NCI-H146 (cell line): ENCODE measurements at regions not wholly inside any gene's neighbourhood (a gene's known extent, or its start where the extent isn't known, plus 50 kb on each side); places are given as distances from the start of the nearest gene placed in this dataset.
"Not testable (repeated sequence)": the region's sequence is repeated elsewhere in the genome, so short reads cannot be mapped to it uniquely, and the experiment has no call there.

Source experiments
- DNase-seq: peaks from one replicate; lab custom pipeline; 2025; lab: John Stamatoyannopoulos, UW

- no peak for DNase-seq
These were observed 56.3 kb upstream of the USP6NL start for GRCh38 chr10:11667756-11668155.

- DNase-seq = no peak
These were observed 52.5 kb upstream of the USP6NL start for GRCh38 chr10:11663763-11664555.

- DNase-seq = not testable (repeated sequence)
These were observed 51.7 kb upstream of the USP6NL start for GRCh38 chr10:11663126-11663515.

DNA sequence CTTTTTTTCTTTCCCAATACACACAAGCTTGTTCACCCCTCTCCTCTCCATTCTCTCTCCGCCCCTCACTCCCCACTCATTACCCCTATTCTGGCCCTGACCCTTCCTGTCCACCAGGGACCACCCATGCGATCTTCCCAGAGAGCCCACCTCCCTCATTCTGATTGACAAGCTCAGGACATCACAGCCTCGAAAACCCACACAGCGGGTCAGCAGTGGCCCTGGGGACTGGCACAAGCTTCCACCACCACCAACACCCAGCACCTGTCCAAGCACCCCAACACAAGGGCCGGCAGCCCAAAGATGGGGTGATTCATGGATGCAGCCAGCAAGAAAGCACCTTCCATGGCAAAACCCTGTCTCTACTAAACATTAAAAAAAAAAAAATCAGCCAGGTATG, 50.0 kb upstream of the USP6NL start:
- DNase-seq = no peak
